Heart left ventricle (tissue), 16 donors: ENCODE measurements at regions not wholly inside any gene's neighbourhood (a gene's known extent, or its start where the extent isn't known, plus 50 kb on each side); places are given as distances from the start of the nearest gene placed in this dataset.

ENCODE experiments used
- ATAC-seq, 4 donors: fragments of 200-7000 bp; cut with Tn5 transposase; one replicate each; pipeline ENCODE4 v1.9.1; 2020 to 2022; ENCODE audit warnings: moderate library complexity in 4 of 4, mild to moderate bottlenecking in 3 of 4, moderate number of reproducible peaks in 1 of 4
- DNase-seq, 5 donors: peaks; one replicate each; pipeline ENCODE4 v3.0.0-alpha.2; 2020
- H3K27ac ChIP-seq, 12 donors: fragments of 200-600 bp; sonication (generic) in 4 of 12; one replicate each; pipeline versions ENCODE4 v1.5.0 to v1.8.0; 2016 to 2022; ENCODE audit warnings: mild to moderate bottlenecking in 2 of 12
- H3K27me3 ChIP-seq, 9 donors: fragments of 200-600 bp; sonication (generic) in 2 of 9; one replicate each; pipeline versions ENCODE4 v1.5.1 to v1.8.0; 2016 to 2022; ENCODE audit warnings: mild to moderate bottlenecking in 3 of 9
- H3K36me3 ChIP-seq, 9 donors: fragments of 200-600 bp; sonication (generic) in 2 of 9; one replicate each; pipeline versions ENCODE4 v1.5.0 to v1.8.0; 2018 to 2022; ENCODE audit warnings: mild to moderate bottlenecking in 2 of 9
- H3K4me1 ChIP-seq, 12 donors: fragments of 200-600 bp; sonication (generic) in 4 of 12; one replicate each; pipeline versions ENCODE4 v1.5.0 to v1.8.0; 2016 to 2022; ENCODE audit warnings: mild to moderate bottlenecking in 3 of 12
- H3K4me3 ChIP-seq, 12 donors: fragments of 200-600 bp; sonication (generic) in 4 of 12; one replicate each; pipeline versions ENCODE4 v1.5.0 to v1.8.0; 2017 to 2022; ENCODE audit warnings: mild to moderate bottlenecking in 9 of 12, moderate library complexity in 4 of 12
- H3K9me3 ChIP-seq, 12 donors: fragments of 200-600 bp; sonication (generic) in 4 of 12; one replicate each; pipeline versions ENCODE4 v1.5.0 to v1.8.0; 2016 to 2022; ENCODE audit warnings: mild to moderate bottlenecking in 1 of 12
- CTCF ChIP-seq, 12 donors: fragments of 200-600 bp; sonication (generic) in 4 of 12; IDR thresholded peaks; one replicate each; pipeline versions ENCODE4 v1.5.0 to v1.8.0; 2018 to 2022; ENCODE audit warnings: antibody characterized with exemption in 12 of 12, mild to moderate bottlenecking in 5 of 12
- POLR2A ChIP-seq, 2 donors: fragments of 450-650 bp; IDR thresholded peaks; one replicate each; pipeline ENCODE4 v1.6.1; 2017; ENCODE audit warnings: antibody characterized with exemption in 2 of 2, mild to moderate bottlenecking in 2 of 2, moderate library complexity in 2 of 2
- WGBS, 4 donors: extraction: QIAGEN DNeasy Blood & Tissue Kit in 2 of 4; methylation state at CpG; one replicate each; pipeline versions ENCODE4 v1.1.5 to v1.1.7; 2013 to 2018; 5-methylcytosine and 5-hydroxymethylcytosine counted together
- intact Hi-C, 10 donors: fragments of 100-400 bp; cut with DNase I; formaldehyde crosslinking; loops; one replicate each; pipeline versions ENCODE4 v1.11.1 to v1.14.2; 2022
- donor health status: ischemic (EF 13 %, LVEDD 7.1; RV severe dilation, severe dysfunction).
- donor health status: healthy with polysubstance abuse.
- donor health status: DM: no; HTN: yes; CAD: no.
- donor health status: DM: no; HTN: no; CAD: no.
- donor health status: ischemic (EF 25% LVEDD 6.9; RV normal size, moderate dysfunction).
- donor health status: ischemic (EF 25% LVEDD 5.7; RV mildly dilated, moderate dysfunction).
- donor health status: healthy.
- donor health status: DM: yes; HTN: yes; CAD: no.
- donor health status: ischemic (EF 35%, LVEDD 5.7; RV mildly dilated, moderate dysfunction).
- donor health status: nonischemic (EF 11% LVEDD 7.7; RV severe dilation, severe dysfunction).
- donor health status: DM: yes; HTN: yes; CAD: no.
- donor health status: PGD.
- donor health status: ischemic (EF 29% LVEDD 5.4; RV normal size, mild dysfunction).
- donor health status: nonischemic (EF 23%, LVEDD 6.1; RV moderate dilation, normal function).

- intact Hi-C loops = loop anchor here in 1 of 10 donors (2.0 kb wide), 1 partner anchor 50 kb away; no protein-coding TSS in a partner anchor
These were observed 135.1 kb upstream of the FRY start for GRCh38 chr13:31896427-31896826.

GRCh38 chr13:31898378-31899071 lies 133.0 kb upstream of the FRY start:
- H3K27me3 ChIP-seq = no peaks in the 10 kb centered on the region
- no peaks in the 10 kb centered on the region for H3K36me3 ChIP-seq
- DNase-seq (no peak), ATAC-seq (peak in 3 of 4 donors; percentile 6 to 24 (median 22))
- no peak for TF ChIP-seq CTCF (IDR thresholded peaks at IDR 0.05)
- TF ChIP-seq POLR2A (IDR thresholded peaks at IDR 0.05) = no peak
- H3K27ac ChIP-seq = peak overlapping the region in 9 of 12 donors; percentile 2 to 83 (median 57)
- no peak overlapping the region for H3K4me3 ChIP-seq
- 33 to 57% (median 55%) methylated on average over 3 to 9 of the region's 9 CpGs for WGBS, 4 donors
- intact Hi-C loops = no loop called here
- H3K4me1 ChIP-seq = peaks cover 6 to 72% (median 53%) of the 10 kb centered on the region in 12 donors
- peaks cover 0 to 5% (median 0%) of the 10 kb centered on the region in 12 donors for H3K9me3 ChIP-seq

More at GRCh38 chr13:31896427-31896826, 135.1 kb upstream of the FRY start:
- Histone ChIP-seq H3K27ac (peak overlapping the region; percentile 2 to 83 (median 72)), H3K9me3 (peaks cover 0 to 5% (median 0%) of the 10 kb centered on the region in 12 donors), H3K36me3 (no peaks in the 10 kb centered on the region), H3K4me1 (peaks cover 9 to 79% (median 58%) of the 10 kb centered on the region in 12 donors), H3K4me3 (no peak overlapping the region), H3K27me3 (no peaks in the 10 kb centered on the region)
- WGBS, 4 donors = 0 to 8% (median 7%) methylated on average over 2 of the region's 2 CpGs
- DNase-seq = peak in 4 of 5 donors; percentile 33 to 57 (median 45)
- no peak for TF ChIP-seq POLR2A (IDR thresholded peaks at IDR 0.05)
- TF ChIP-seq CTCF (IDR thresholded peaks at IDR 0.05) = no peak
- ATAC-seq = peak; percentile 77 to 87 (median 85)

GRCh38 chr13:31901985-31902384 lies 129.6 kb upstream of the FRY start:
- H3K9me3 ChIP-seq = peaks cover 0 to 5% (median 0%) of the 10 kb centered on the region in 12 donors
- intact Hi-C loops = loop anchor here in 1 of 10 donors (5.0 kb wide), 1 partner anchor 55 kb away; no protein-coding TSS in a partner anchor
- ATAC-seq (no peak), DNase-seq (no peak)
- no peak for TF ChIP-seq POLR2A (IDR thresholded peaks at IDR 0.05)
- no peak for TF ChIP-seq CTCF (IDR thresholded peaks at IDR 0.05)
- H3K4me3 ChIP-seq = no peak overlapping the region
- peaks cover under 1 to 69% (median 26%) of the 10 kb centered on the region in 12 donors for H3K4me1 ChIP-seq
- H3K36me3 ChIP-seq = no peaks in the 10 kb centered on the region
- no peak overlapping the region for H3K27ac ChIP-seq
- H3K27me3 ChIP-seq = no peaks in the 10 kb centered on the region
- 81 to 89% (median 84%) methylated on average over 2 of the region's 2 CpGs for WGBS, 4 donors

- no peaks in the 10 kb centered on the region for H3K36me3 ChIP-seq
- WGBS, 4 donors = 80 to 90% (median 82%) methylated on average over 7 of the region's 7 CpGs
- H3K27ac ChIP-seq = peak overlapping the region in 1 of 12 donors; percentile 33
- ATAC-seq = no peak
- H3K27me3 ChIP-seq = no peaks in the 10 kb centered on the region
- TF ChIP-seq POLR2A (IDR thresholded peaks at IDR 0.05) (no peak), CTCF (IDR thresholded peaks at IDR 0.05) (no peak)
- H3K9me3 ChIP-seq = peaks cover 0 to 5% (median 0%) of the 10 kb centered on the region in 12 donors
- peaks cover 0 to 67% (median 18%) of the 10 kb centered on the region in 12 donors for H3K4me1 ChIP-seq
- DNase-seq = no peak
- intact Hi-C loops = loop anchor here in 1 of 10 donors (5.0 kb wide), 1 partner anchor 56 kb away; no protein-coding TSS in a partner anchor
- H3K4me3 ChIP-seq = no peak overlapping the region
These were observed 128.3 kb upstream of the FRY start for GRCh38 chr13:31903111-31903815.
